Natural killer cell (primary cell): ENCODE measurements at regions not wholly inside any gene's neighbourhood (a gene's known extent, or its start where the extent isn't known, plus 50 kb on each side); places are given as distances from the start of the nearest gene placed in this dataset.

Experiments used
- ATAC-seq, 3 donors: fragments of 150-1000 bp in 2 of 3; fragments of 200-7000 bp in 1 of 3; cut with Tn5 transposase; 1 replicate in 1 of 3; 2 replicates in 2 of 3; pipeline ENCODE4 v1.10.0; 2021; ENCODE audit warnings: mild to moderate bottlenecking in 2 of 3, moderate library complexity in 2 of 3
- DNase-seq, 2 donors: peaks; one replicate each; pipeline versions ENCODE4 v3.0.0 to v3.0.0-alpha.2; 2013 to 2021; ENCODE audit warnings: mixed read lengths in 1 of 2
- H3K27ac ChIP-seq: one replicate; pipeline ENCODE4 v1.5.1; 2013; ENCODE audit warnings: mild to moderate bottlenecking, low read length
- H3K27me3 ChIP-seq: one replicate; pipeline ENCODE4 v1.6.1; 2013; ENCODE audit warnings: low read length; ENCODE audit not compliant: control insufficient read depth, insufficient read depth
- H3K36me3 ChIP-seq: one replicate; pipeline ENCODE4 v1.6.1; 2013; ENCODE audit warnings: low read length; ENCODE audit not compliant: control insufficient read depth, insufficient read depth
- H3K4me1 ChIP-seq: one replicate; pipeline ENCODE4 v1.6.1; 2013; ENCODE audit warnings: low read length; ENCODE audit not compliant: control insufficient read depth, insufficient read depth
- H3K4me3 ChIP-seq: one replicate; pipeline ENCODE4 v1.5.1; 2013; ENCODE audit warnings: low read length
- H3K9me3 ChIP-seq: one replicate; pipeline ENCODE4 v1.6.1; 2013; ENCODE audit warnings: low read length; ENCODE audit not compliant: control insufficient read depth, insufficient read depth
- H3K27ac Mint-ChIP-seq, 2 donors: one replicate each; pipeline ENCODE4 v1.8.0; 2022; ENCODE audit warnings: mild to moderate bottlenecking in 2 of 2, mixed read lengths in 2 of 2, moderate library complexity in 1 of 2
- H3K27me3 Mint-ChIP-seq, 2 donors: one replicate each; pipeline ENCODE4 v1.8.0; 2022; ENCODE audit warnings: low read depth in 2 of 2, mixed read lengths in 2 of 2
- H3K36me3 Mint-ChIP-seq: one replicate; pipeline ENCODE4 v1.8.0; 2022; ENCODE audit warnings: mixed read lengths
- H3K4me1 Mint-ChIP-seq, 2 donors: one replicate each; pipeline ENCODE4 v1.8.0; 2022; ENCODE audit warnings: mixed read lengths in 2 of 2
- H3K4me3 Mint-ChIP-seq: one replicate; pipeline ENCODE4 v1.8.0; 2022; ENCODE audit warnings: mild to moderate bottlenecking, moderate library complexity, mixed read lengths
- H3K9me3 Mint-ChIP-seq, 2 donors: one replicate each; pipeline ENCODE4 v1.8.0; 2022; ENCODE audit warnings: mixed read lengths in 2 of 2
- CTCF ChIP-seq: fragments of 200-600 bp; IDR thresholded peaks from one replicate; pipeline ENCODE4 v1.8.0; 2022; ENCODE audit warnings: antibody characterized with exemption
- WGBS: methylation state at CpG from one replicate; pipeline ENCODE4 v1.1.7; 2013; ENCODE audit warnings: missing lambda C conversion rate; ENCODE audit not compliant: insufficient coverage; 5-methylcytosine and 5-hydroxymethylcytosine counted together
- intact Hi-C: fragments of 100-400 bp; cut with micrococcal nuclease; formaldehyde crosslinking; loops from one replicate; pipeline ENCODE4 v1.14.2; 2022

- peaks cover 0 to 4% of the 10 kb centered on the region in 2 donors for H3K9me3 Mint-ChIP-seq
- WGBS = 92% methylated on average over 3 of the region's 3 CpGs
Measured at GRCh38 chr13:104001766-104002165, 935.5 kb upstream of the SLC10A2 start.

GRCh38 chr13:103996733-103997132 is 930.5 kb upstream of the SLC10A2 start:
- no peak overlapping the region for H3K4me3 ChIP-seq
- DNase-seq (no peak), ATAC-seq (no peak)
- H3K27me3 Mint-ChIP-seq = no peaks in the 10 kb centered on the region
- H3K27ac ChIP-seq = no peak overlapping the region
- H3K36me3 ChIP-seq = no peaks in the 10 kb centered on the region
- TF ChIP-seq CTCF = no peak
- no peaks in the 10 kb centered on the region for H3K9me3 ChIP-seq
- intact Hi-C loops = no loop called here
- no peaks in the 10 kb centered on the region for H3K27me3 ChIP-seq
- no peaks in the 10 kb centered on the region for H3K4me1 ChIP-seq
- H3K27ac Mint-ChIP-seq = no peak overlapping the region
- 70% methylated on average over 3 of the region's 4 CpGs for WGBS
- H3K4me3 Mint-ChIP-seq = no peak overlapping the region
- H3K9me3 Mint-ChIP-seq = peaks cover 5 to 26% of the 10 kb centered on the region in 2 donors
- no peaks in the 10 kb centered on the region for H3K4me1 Mint-ChIP-seq
- no peaks in the 10 kb centered on the region for H3K36me3 Mint-ChIP-seq

More at GRCh38 chr13:104001766-104002165, 935.5 kb upstream of the SLC10A2 start:
- H3K27ac Mint-ChIP-seq = no peak overlapping the region
- DNase-seq (no peak), ATAC-seq (no peak)
- no peaks in the 10 kb centered on the region for H3K27me3 Mint-ChIP-seq
- Histone ChIP-seq H3K36me3 (no peaks in the 10 kb centered on the region), H3K4me3 (no peak overlapping the region), H3K4me1 (no peaks in the 10 kb centered on the region), H3K27ac (no peak overlapping the region), H3K27me3 (no peaks in the 10 kb centered on the region), H3K9me3 (peaks cover 3% of the 10 kb centered on the region)
- no peaks in the 10 kb centered on the region for H3K36me3 Mint-ChIP-seq
- no peak overlapping the region for H3K4me3 Mint-ChIP-seq
- no peak for TF ChIP-seq CTCF
- no peaks in the 10 kb centered on the region for H3K4me1 Mint-ChIP-seq
- intact Hi-C loops = no loop called here

- H3K4me1 Mint-ChIP-seq = no peaks in the 10 kb centered on the region
- H3K4me1 ChIP-seq = no peaks in the 10 kb centered on the region
- ATAC-seq (no peak), DNase-seq (no peak)
- H3K27me3 Mint-ChIP-seq = no peaks in the 10 kb centered on the region
- intact Hi-C loops = no loop called here
- no peaks in the 10 kb centered on the region for H3K36me3 Mint-ChIP-seq
- no peak overlapping the region for H3K4me3 Mint-ChIP-seq
- TF ChIP-seq CTCF = no peak
- H3K9me3 ChIP-seq = no peaks in the 10 kb centered on the region
- H3K27ac ChIP-seq = no peak overlapping the region
- H3K4me3 ChIP-seq = no peak overlapping the region
- H3K27me3 ChIP-seq = no peaks in the 10 kb centered on the region
- no peak overlapping the region for H3K27ac Mint-ChIP-seq
- peaks cover 5 to 7% of the 10 kb centered on the region in 2 donors for H3K9me3 Mint-ChIP-seq
- H3K36me3 ChIP-seq = no peaks in the 10 kb centered on the region
- WGBS = 60% methylated on average over 1 of the region's 3 CpGs
Measured at GRCh38 chr13:103983948-103984347, 917.7 kb upstream of the SLC10A2 start.

GRCh38 chr13:103976371-103976770 is 910.2 kb upstream of the SLC10A2 start:
- H3K9me3 ChIP-seq = no peaks in the 10 kb centered on the region
- Mint-ChIP-seq H3K9me3 (peaks cover 8 to 12% of the 10 kb centered on the region in 2 donors), H3K27ac (no peak overlapping the region), H3K4me1 (no peaks in the 10 kb centered on the region), H3K27me3 (no peaks in the 10 kb centered on the region), H3K36me3 (no peaks in the 10 kb centered on the region), H3K4me3 (no peak overlapping the region)
- ATAC-seq = no peak
- H3K27ac ChIP-seq = no peak overlapping the region
- no peak for DNase-seq
- TF ChIP-seq CTCF = no peak
- no peak overlapping the region for H3K4me3 ChIP-seq
- intact Hi-C loops = no loop called here
- H3K36me3 ChIP-seq = no peaks in the 10 kb centered on the region
- no peaks in the 10 kb centered on the region for H3K27me3 ChIP-seq
- 82% methylated on average over 1 of the region's 1 CpG for WGBS
- no peaks in the 10 kb centered on the region for H3K4me1 ChIP-seq
